PC-3 (cell line): ENCODE measurements at regions not wholly inside any gene's neighbourhood (a gene's known extent, or its start where the extent isn't known, plus 50 kb on each side); places are given as distances from the start of the nearest gene placed in this dataset.

Source experiments
- ATAC-seq: fragments of 200-7000 bp; cut with Tn5 transposase; 2 replicates; pipeline ENCODE4 v1.9.1; 2020; ENCODE audit warnings: mild to moderate bottlenecking, moderate library complexity
- BruUV-seq: library from RNA; stranded (reverse); fragments of 400-500 nt; replicated peaks from 2 replicates; lab custom pipeline; 2021; lab: Mats Ljungman, UMichigan
- CTCF ChIA-PET: fragments of 300-600 bp; sonication (Branson Sonifier 250); formaldehyde crosslinking; loops from one replicate; lab custom pipeline; 2022; ENCODE audit warnings: antibody characterized with exemption; lab: Charles Lee
- POLR2A ChIA-PET: fragments of 300-600 bp; sonication (Branson Sonifier 250); formaldehyde crosslinking; loops from one replicate; lab custom pipeline; 2022; ENCODE audit warnings: antibody characterized with exemption; ENCODE audit not compliant: unreplicated experiment; lab: Charles Lee
- DNase-seq: peaks from one replicate; pipeline ENCODE4 v3.0.0-alpha.2; 2015
- H2AFZ ChIP-seq: fragments of 300-600 bp; sonication (generic); 2 replicates; pipeline ENCODE4 v1.6.0; 2016; ENCODE audit warnings: antibody characterized with exemption, low read length
- H3F3A ChIP-seq: fragments of 300-600 bp; sonication (generic); one replicate; pipeline ENCODE4 v1.6.0; 2017; ENCODE audit warnings: antibody characterized with exemption, low read length, control low read depth, mild to moderate bottlenecking; ENCODE audit not compliant: unreplicated experiment
- H3K27ac ChIP-seq: fragments of 300-600 bp; sonication (generic); 2 replicates; pipeline ENCODE4 v1.5.1; 2016; ENCODE audit warnings: mild to moderate bottlenecking, low read length
- H3K27me3 ChIP-seq: fragments of 300-600 bp; sonication (generic); 2 replicates; pipeline ENCODE4 v1.6.1; 2016; ENCODE audit warnings: low read length, mixed read lengths
- H3K36me3 ChIP-seq: fragments of 300-600 bp; sonication (generic); 2 replicates; pipeline ENCODE4 v1.6.1; 2016; ENCODE audit warnings: low read depth, mixed run types, low read length, mixed read lengths
- H3K4me1 ChIP-seq: fragments of 300-600 bp; sonication (generic); 2 replicates; pipeline ENCODE4 v1.5.1; 2016; ENCODE audit warnings: low read length; ENCODE audit not compliant: insufficient read depth
- H3K4me2 ChIP-seq: fragments of 300-600 bp; sonication (generic); 2 replicates; pipeline ENCODE4 v1.6.0; 2016; ENCODE audit warnings: low read length
- H3K4me3 ChIP-seq: fragments of 300-600 bp; sonication (generic); 2 replicates; pipeline ENCODE4 v1.5.1; 2016; ENCODE audit warnings: mild to moderate bottlenecking, low read length, mixed read lengths
- H3K79me2 ChIP-seq: fragments of 300-600 bp; sonication (generic); 2 replicates; pipeline ENCODE4 v1.6.1; 2017; ENCODE audit warnings: low read length, mixed read lengths
- H3K9ac ChIP-seq: fragments of 300-600 bp; sonication (generic); 2 replicates; pipeline ENCODE4 v1.6.0; 2016; ENCODE audit warnings: mild to moderate bottlenecking, low read length
- H3K9me2 ChIP-seq: fragments of 300-600 bp; sonication (generic); replicated peaks from 2 replicates; pipeline ENCODE4 v1.6.1; 2016; ENCODE audit warnings: mixed run types, low read length, mixed read lengths
- H3K9me3 ChIP-seq: fragments of 300-600 bp; sonication (generic); 2 replicates; pipeline ENCODE4 v1.6.1; 2016; ENCODE audit warnings: low read length, mixed read lengths
- H4K20me1 ChIP-seq: fragments of 300-600 bp; sonication (generic); 2 replicates; pipeline ENCODE4 v1.6.1; 2016; ENCODE audit warnings: low read length, mixed read lengths
- EZH2 ChIP-seq: fragments of 300-600 bp; sonication (generic); IDR thresholded peaks from one replicate; pipeline ENCODE4 v1.6.1; 2017; ENCODE audit warnings: antibody characterized with exemption, mild to moderate bottlenecking, low read length; ENCODE audit not compliant: unreplicated experiment
- EZH2phosphoT487 ChIP-seq: fragments of 300-600 bp; sonication (generic); IDR thresholded peaks from 2 replicates; pipeline ENCODE4 v1.6.1; 2018; ENCODE audit warnings: mild to moderate bottlenecking, antibody characterized with exemption, low read length, borderline replicate concordance
- intact Hi-C: fragments of 100-400 bp; cut with micrococcal nuclease; formaldehyde crosslinking; loops from 2 replicates; pipeline ENCODE4 v1.9.0; 2023
- TF ChIP-seq, protein P1 (sequence below): fragments of 300-600 bp; sonication (generic); conservative IDR thresholded peaks from 2 replicates; pipeline ENCODE4 v1.5.1; 2017; ENCODE audit warnings: antibody characterized with exemption, low read depth, mild to moderate bottlenecking, low read length

DNA sequence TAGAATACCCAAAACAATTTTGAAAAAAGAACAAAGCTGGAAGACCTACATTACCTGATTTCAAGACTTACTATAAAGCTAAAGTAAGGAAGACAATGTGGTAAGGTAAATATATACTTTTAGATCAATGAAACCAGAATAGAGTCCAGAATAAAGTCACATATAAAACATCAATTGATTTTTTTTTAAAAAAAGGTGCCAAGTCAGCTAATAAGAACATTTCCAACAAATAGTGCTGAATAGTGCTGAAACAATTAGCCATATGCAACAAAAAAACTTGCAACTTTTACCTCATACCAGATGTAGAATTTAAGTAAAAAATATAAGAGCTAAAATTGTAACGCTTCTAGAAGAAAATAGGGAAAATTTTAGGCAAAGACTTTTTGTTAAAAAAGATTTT is 73.0 kb upstream of the PDHA1 start:
- no peaks in the 10 kb centered on the region for H3F3A ChIP-seq
- H3K27me3 ChIP-seq, result no peaks in the 10 kb centered on the region
- no peak overlapping the region for H3K4me2 ChIP-seq
- intact Hi-C loops, result no loop called here
- no peak overlapping the region for H3K27ac ChIP-seq
- H4K20me1 ChIP-seq, result no peaks in the 10 kb centered on the region
- no peak overlapping the region for H3K4me3 ChIP-seq
- no peaks in the 10 kb centered on the region for H3K79me2 ChIP-seq
- no peaks in the 10 kb centered on the region for H3K4me1 ChIP-seq
- TF ChIP-seq EZH2 (no peak), EZH2phosphoT487 (no peak)
- TF ChIP-seq, protein P1, sequence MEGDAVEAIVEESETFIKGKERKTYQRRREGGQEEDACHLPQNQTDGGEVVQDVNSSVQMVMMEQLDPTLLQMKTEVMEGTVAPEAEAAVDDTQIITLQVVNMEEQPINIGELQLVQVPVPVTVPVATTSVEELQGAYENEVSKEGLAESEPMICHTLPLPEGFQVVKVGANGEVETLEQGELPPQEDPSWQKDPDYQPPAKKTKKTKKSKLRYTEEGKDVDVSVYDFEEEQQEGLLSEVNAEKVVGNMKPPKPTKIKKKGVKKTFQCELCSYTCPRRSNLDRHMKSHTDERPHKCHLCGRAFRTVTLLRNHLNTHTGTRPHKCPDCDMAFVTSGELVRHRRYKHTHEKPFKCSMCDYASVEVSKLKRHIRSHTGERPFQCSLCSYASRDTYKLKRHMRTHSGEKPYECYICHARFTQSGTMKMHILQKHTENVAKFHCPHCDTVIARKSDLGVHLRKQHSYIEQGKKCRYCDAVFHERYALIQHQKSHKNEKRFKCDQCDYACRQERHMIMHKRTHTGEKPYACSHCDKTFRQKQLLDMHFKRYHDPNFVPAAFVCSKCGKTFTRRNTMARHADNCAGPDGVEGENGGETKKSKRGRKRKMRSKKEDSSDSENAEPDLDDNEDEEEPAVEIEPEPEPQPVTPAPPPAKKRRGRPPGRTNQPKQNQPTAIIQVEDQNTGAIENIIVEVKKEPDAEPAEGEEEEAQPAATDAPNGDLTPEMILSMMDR, result no peak
- BruUV-seq, result no TSS peak
- H3K36me3 ChIP-seq, result no peaks in the 10 kb centered on the region
- CTCF ChIA-PET, result no interaction called here
- H2AFZ ChIP-seq, result no peak overlapping the region
- ATAC-seq (no peak), DNase-seq (no peak)
- H3K9me2 ChIP-seq, result no peaks in the 10 kb centered on the region
- H3K9ac ChIP-seq, result no peak overlapping the region
- no peaks in the 10 kb centered on the region for H3K9me3 ChIP-seq
- POLR2A ChIA-PET, result interaction anchor here (0.7 kb wide), 1 partner anchor 1183 kb away, joined by 4 read pairs; no protein-coding TSS in a partner anchor

- Histone ChIP-seq H3K4me1 (no peaks in the 10 kb centered on the region), H3K9me2 (no peaks in the 10 kb centered on the region), H3K4me3 (no peak overlapping the region), H4K20me1 (no peaks in the 10 kb centered on the region), H3F3A (no peaks in the 10 kb centered on the region), H3K9ac (no peak overlapping the region), H3K27me3 (no peaks in the 10 kb centered on the region), H3K36me3 (no peaks in the 10 kb centered on the region), H3K27ac (no peak overlapping the region), H3K79me2 (no peaks in the 10 kb centered on the region), H3K4me2 (no peak overlapping the region), H3K9me3 (no peaks in the 10 kb centered on the region), H2AFZ (no peak overlapping the region)
- BruUV-seq, result no TSS peak
- CTCF ChIA-PET, result no interaction called here
- POLR2A ChIA-PET, result no interaction called here
- TF ChIP-seq EZH2phosphoT487 (no peak), EZH2 (no peak)
- TF ChIP-seq, protein P1, result no peak
- ATAC-seq (no peak), DNase-seq (peak; percentile 6)
- intact Hi-C loops, result no loop called here
These were observed 71.3 kb upstream of the PDHA1 start for GRCh38 chrX:19272452-19272851.

DNA sequence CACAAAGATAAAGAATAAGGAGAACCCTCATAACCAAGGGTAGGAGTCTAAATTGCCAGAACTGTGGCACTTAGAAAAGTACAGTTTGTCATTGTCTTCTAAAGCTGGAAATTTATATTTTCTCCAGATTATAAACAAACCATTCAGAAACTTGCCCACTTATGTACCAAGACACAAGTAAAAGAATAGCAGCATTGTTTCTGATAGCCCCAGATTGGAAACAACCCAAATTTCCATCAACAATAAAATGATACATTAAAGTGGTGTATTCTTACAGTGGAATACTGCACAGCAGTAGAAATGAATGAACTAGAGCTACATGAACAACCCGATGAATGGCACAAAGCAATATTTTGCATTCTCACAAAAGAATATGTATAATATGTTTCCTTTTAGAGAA is 63.1 kb upstream of the PDHA1 start:
- BruUV-seq, result no TSS peak
- ATAC-seq (no peak), DNase-seq (no peak)
- Histone ChIP-seq H3K27me3 (peaks cover 11% of the 10 kb centered on the region; the same call in 1 of the 2 replicates), H3K4me3 (no peak overlapping the region), H3K9me2 (no peaks in the 10 kb centered on the region), H2AFZ (no peak overlapping the region), H3K79me2 (no peaks in the 10 kb centered on the region), H4K20me1 (no peaks in the 10 kb centered on the region), H3K9me3 (no peaks in the 10 kb centered on the region), H3K4me1 (no peaks in the 10 kb centered on the region), H3K4me2 (no peak overlapping the region), H3F3A (no peaks in the 10 kb centered on the region), H3K36me3 (no peaks in the 10 kb centered on the region), H3K9ac (no peak overlapping the region), H3K27ac (no peak overlapping the region)
- no peak for TF ChIP-seq EZH2
- TF ChIP-seq, protein P1, result no peak
- POLR2A ChIA-PET, result no interaction called here
- CTCF ChIA-PET, result no interaction called here
- intact Hi-C loops, result no loop called here
